K562 (cell line): ENCODE measurements at regions not wholly inside any gene's neighbourhood (a gene's known extent, or its start where the extent isn't known, plus 50 kb on each side); places are given as distances from the start of the nearest gene placed in this dataset.

Source experiments
- RAD21 ChIP-seq, 2 experiments: fragments of 250-450 bp in 1 of 2; fragments of 450-650 bp in 1 of 2; sonication (Bioruptor Pico) in 1 of 2; formaldehyde crosslinking in 1 of 2; IDR thresholded peaks in 1 of 2; conservative IDR thresholded peaks in 1 of 2; 2 replicates each; pipeline versions ENCODE4 v1.4.0 to v1.8.0; 2020 to 2022; ENCODE audit warnings: mild to moderate bottlenecking in 2 of 2, moderate library complexity in 1 of 2
- REST ChIP-seq, 2 experiments: fragments of 450-650 bp; formaldehyde crosslinking in 1 of 2; IDR thresholded peaks; 2 replicates each; pipeline versions ENCODE4 v1.4.0 to v1.6.1; 2014 to 2020; ENCODE audit warnings: mild to moderate bottlenecking in 2 of 2, borderline replicate concordance in 1 of 2, low read depth in 1 of 2

GRCh38 chr7:25821225-25821624, 330.8 kb upstream of the NFE2L3 start:
- TF ChIP-seq RAD21 (CRISPR knock-in tag; conservative IDR thresholded peaks at IDR 0.05 in 1 of 2, IDR thresholded peaks at IDR 0.05 in 1 of 2) (no peak), REST (IDR thresholded peaks at IDR 0.05; ENCODE audit: borderline replicate concordance) (no peak), REST (CRISPR knock-in tag; IDR thresholded peaks at IDR 0.05; ENCODE audit: low read depth) (no peak)
